ENCODE measurements at regions not wholly inside any gene's neighbourhood (a gene's known extent, or its start where the extent isn't known, plus 50 kb on each side); places are given as distances from the start of the nearest gene placed in this dataset.

DNA sequence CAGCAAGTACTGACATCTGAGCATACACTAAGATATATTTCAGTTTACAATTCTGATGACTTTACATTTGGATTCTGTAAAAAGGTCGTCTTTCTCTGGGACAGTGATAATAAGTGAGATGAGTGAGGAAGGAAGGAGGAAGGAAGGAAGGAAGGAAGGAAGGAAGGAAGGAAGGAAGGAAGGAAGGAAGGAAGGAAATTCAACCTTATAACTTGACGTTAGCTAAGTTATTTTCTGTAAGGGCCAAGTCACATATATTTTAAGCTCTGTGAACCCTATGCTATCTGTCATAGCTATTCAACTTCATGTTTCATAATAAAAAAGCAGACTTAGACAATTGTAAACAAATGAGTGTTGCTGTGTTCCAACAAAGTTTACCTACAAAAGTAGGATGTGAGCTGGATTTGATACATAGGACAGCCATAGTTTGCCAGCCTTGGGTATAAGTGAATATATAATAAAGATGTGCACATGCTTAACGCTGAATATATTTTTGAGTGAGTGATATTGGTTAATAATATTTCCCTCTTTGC, 753.0 kb upstream of the NDST4 start:
- TF ChIP-seq, protein P1, sequence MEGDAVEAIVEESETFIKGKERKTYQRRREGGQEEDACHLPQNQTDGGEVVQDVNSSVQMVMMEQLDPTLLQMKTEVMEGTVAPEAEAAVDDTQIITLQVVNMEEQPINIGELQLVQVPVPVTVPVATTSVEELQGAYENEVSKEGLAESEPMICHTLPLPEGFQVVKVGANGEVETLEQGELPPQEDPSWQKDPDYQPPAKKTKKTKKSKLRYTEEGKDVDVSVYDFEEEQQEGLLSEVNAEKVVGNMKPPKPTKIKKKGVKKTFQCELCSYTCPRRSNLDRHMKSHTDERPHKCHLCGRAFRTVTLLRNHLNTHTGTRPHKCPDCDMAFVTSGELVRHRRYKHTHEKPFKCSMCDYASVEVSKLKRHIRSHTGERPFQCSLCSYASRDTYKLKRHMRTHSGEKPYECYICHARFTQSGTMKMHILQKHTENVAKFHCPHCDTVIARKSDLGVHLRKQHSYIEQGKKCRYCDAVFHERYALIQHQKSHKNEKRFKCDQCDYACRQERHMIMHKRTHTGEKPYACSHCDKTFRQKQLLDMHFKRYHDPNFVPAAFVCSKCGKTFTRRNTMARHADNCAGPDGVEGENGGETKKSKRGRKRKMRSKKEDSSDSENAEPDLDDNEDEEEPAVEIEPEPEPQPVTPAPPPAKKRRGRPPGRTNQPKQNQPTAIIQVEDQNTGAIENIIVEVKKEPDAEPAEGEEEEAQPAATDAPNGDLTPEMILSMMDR (IDR thresholded peaks at IDR 0.05): no peak
- TF ChIP-seq POLR2A (IDR thresholded peaks at IDR 0.05) (no peak), POLR2AphosphoS5 (IDR thresholded peaks at IDR 0.05) (no peak)
